ENCODE measurements at regions not wholly inside any gene's neighbourhood (a gene's known extent, or its start where the extent isn't known, plus 50 kb on each side); places are given as distances from the start of the nearest gene placed in this dataset.

- Histone ChIP-seq H3K4me1 (peaks cover 0 to 17% of the 10 kb centered on the region in 2 donors), H3K27ac (no peak overlapping the region), H3K27me3 (no peaks in the 10 kb centered on the region), H3K4me3 (no peak overlapping the region), H3K9me3 (no peaks in the 10 kb centered on the region), H3K36me3 (no peaks in the 10 kb centered on the region)
- no peak for DNase-seq
- TF ChIP-seq, protein P1, sequence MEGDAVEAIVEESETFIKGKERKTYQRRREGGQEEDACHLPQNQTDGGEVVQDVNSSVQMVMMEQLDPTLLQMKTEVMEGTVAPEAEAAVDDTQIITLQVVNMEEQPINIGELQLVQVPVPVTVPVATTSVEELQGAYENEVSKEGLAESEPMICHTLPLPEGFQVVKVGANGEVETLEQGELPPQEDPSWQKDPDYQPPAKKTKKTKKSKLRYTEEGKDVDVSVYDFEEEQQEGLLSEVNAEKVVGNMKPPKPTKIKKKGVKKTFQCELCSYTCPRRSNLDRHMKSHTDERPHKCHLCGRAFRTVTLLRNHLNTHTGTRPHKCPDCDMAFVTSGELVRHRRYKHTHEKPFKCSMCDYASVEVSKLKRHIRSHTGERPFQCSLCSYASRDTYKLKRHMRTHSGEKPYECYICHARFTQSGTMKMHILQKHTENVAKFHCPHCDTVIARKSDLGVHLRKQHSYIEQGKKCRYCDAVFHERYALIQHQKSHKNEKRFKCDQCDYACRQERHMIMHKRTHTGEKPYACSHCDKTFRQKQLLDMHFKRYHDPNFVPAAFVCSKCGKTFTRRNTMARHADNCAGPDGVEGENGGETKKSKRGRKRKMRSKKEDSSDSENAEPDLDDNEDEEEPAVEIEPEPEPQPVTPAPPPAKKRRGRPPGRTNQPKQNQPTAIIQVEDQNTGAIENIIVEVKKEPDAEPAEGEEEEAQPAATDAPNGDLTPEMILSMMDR (IDR thresholded peaks at IDR 0.05) = no peak
- ATAC-seq = no peak
- intact Hi-C loops (cut with DNase I) = no loop called here
Observed at GRCh38 chr2:37816686-37817085, 108.4 kb upstream of the RMDN2 start.

DNA sequence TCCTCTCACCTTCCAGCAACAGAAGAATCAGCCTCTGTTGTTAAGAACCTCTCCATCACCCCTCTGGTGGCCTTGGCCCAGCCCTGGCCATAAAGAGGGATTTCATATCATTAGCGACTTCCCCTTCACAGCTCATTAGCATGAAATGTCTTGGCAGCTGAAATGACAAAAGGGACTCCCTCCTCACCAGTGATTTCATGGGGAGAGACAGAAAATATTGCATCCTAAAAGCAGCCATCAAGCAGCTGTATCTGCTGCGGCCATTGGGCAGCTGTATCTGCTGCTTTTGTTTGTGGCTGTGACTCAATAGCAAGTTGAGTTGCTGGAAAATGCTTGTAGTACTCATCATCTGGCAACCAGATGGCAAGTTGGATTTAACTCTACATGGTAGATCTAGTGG lies 105.9 kb upstream of the RMDN2 start:
- intact Hi-C loops (cut with DNase I) = no loop called here
- Histone ChIP-seq H3K27me3 (no peaks in the 10 kb centered on the region), H3K9me3 (no peaks in the 10 kb centered on the region), H3K36me3 (no peaks in the 10 kb centered on the region), H3K27ac (no peak overlapping the region), H3K4me1 (peaks cover 0 to 38% of the 10 kb centered on the region in 2 donors), H3K4me3 (no peak overlapping the region)
- DNase-seq (peak in 1 of 4 donors; percentile 50), ATAC-seq (no peak)
- TF ChIP-seq, protein P1 (IDR thresholded peaks at IDR 0.05) = no peak

DNA sequence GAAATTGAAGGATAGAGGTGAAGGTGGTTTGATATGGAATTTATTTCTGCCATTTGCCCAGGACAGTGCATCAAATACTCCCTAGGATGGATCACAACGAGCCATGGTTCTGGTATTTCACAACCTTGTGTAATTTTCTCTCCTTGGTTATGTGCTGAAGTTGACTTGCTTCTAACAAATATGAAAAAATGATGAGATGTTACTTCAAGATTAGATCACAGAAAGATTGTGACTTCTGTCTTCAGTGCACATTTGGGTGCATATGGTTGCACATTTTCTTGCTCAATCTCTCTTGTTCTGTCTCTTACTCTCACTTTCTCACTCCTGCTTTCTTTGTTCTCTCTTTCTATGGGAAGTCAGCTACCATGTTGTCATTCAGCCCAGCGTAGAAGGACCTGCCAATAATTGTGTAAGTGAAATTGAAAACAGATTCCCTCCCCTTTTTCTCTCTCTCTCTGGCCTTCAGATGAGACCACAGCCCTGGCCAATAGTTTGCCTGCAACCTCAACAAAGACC lies 104.6 kb upstream of the RMDN2 start:
- Histone ChIP-seq H3K36me3 (no peaks in the 10 kb centered on the region), H3K4me1 (peaks cover 0 to 41% of the 10 kb centered on the region in 2 donors), H3K4me3 (no peak overlapping the region), H3K27me3 (no peaks in the 10 kb centered on the region), H3K27ac (peak overlapping the region in 1 of 2 donors; percentile 53), H3K9me3 (no peaks in the 10 kb centered on the region)
- DNase-seq (no peak), ATAC-seq (no peak)
- intact Hi-C loops (cut with DNase I) = no loop called here
- TF ChIP-seq, protein P1 (IDR thresholded peaks at IDR 0.05) = no peak

GRCh38 chr2:37825586-37825985 lies 99.5 kb upstream of the RMDN2 start:
- no peak overlapping the region for H3K27ac ChIP-seq
- ATAC-seq (no peak), DNase-seq (no peak)
- no peaks in the 10 kb centered on the region for H3K9me3 ChIP-seq
- H3K4me3 ChIP-seq = no peak overlapping the region
- peaks cover 3 to 60% of the 10 kb centered on the region in 2 donors for H3K4me1 ChIP-seq
- H3K27me3 ChIP-seq = no peaks in the 10 kb centered on the region
- TF ChIP-seq, protein P1 (IDR thresholded peaks at IDR 0.05) = no peak
- no peaks in the 10 kb centered on the region for H3K36me3 ChIP-seq
- intact Hi-C loops (cut with DNase I) = no loop called here

- H3K4me3 ChIP-seq = no peak overlapping the region
- intact Hi-C loops (cut with DNase I) = no loop called here
- H3K36me3 ChIP-seq = no peaks in the 10 kb centered on the region
- no peaks in the 10 kb centered on the region for H3K27me3 ChIP-seq
- TF ChIP-seq, protein P1 (IDR thresholded peaks at IDR 0.05) = no peak
- no peak for ATAC-seq
- no peak overlapping the region for H3K27ac ChIP-seq
- peaks cover 3 to 52% of the 10 kb centered on the region in 2 donors for H3K4me1 ChIP-seq
- no peaks in the 10 kb centered on the region for H3K9me3 ChIP-seq
- DNase-seq = no peak
Observed at GRCh38 chr2:37826611-37827010, 98.5 kb upstream of the RMDN2 start.

All from left lung (tissue), 4 donors.